ENCODE measurements at regions not wholly inside any gene's neighbourhood (a gene's known extent, or its start where the extent isn't known, plus 50 kb on each side); places are given as distances from the start of the nearest gene placed in this dataset.

DNA sequence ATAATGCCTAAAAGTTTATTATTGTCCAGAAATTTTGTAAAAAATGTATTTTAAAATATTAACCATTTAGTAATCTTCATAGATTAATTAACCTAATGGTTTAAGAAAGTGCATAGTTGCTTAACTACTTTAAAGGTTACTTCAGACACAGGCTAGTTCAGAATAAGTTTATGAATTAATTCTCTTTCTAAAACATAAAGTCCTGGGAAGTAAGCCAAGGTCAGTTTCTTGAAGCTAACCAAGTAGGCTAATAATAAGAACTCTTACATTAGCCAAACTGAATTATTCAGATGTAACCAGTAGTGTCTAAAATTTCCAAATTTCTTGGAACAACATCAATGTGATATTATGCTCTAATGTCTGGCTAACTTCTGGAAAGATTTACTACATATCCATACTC lies 790.4 kb downstream of the NCAM2 start:
- no peak for TF ChIP-seq SIN3A (IDR thresholded peaks at IDR 0.05; ENCODE audit: low read depth, low read length)
- TF ChIP-seq, protein P1, sequence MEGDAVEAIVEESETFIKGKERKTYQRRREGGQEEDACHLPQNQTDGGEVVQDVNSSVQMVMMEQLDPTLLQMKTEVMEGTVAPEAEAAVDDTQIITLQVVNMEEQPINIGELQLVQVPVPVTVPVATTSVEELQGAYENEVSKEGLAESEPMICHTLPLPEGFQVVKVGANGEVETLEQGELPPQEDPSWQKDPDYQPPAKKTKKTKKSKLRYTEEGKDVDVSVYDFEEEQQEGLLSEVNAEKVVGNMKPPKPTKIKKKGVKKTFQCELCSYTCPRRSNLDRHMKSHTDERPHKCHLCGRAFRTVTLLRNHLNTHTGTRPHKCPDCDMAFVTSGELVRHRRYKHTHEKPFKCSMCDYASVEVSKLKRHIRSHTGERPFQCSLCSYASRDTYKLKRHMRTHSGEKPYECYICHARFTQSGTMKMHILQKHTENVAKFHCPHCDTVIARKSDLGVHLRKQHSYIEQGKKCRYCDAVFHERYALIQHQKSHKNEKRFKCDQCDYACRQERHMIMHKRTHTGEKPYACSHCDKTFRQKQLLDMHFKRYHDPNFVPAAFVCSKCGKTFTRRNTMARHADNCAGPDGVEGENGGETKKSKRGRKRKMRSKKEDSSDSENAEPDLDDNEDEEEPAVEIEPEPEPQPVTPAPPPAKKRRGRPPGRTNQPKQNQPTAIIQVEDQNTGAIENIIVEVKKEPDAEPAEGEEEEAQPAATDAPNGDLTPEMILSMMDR (IDR thresholded peaks at IDR 0.05 in 2 of 3, conservative IDR thresholded peaks at IDR 0.05 in 1 of 3; ENCODE audit: control insufficient read depth in 2 of 3, extremely low read depth in 1 of 3, insufficient read depth in 1 of 3, low read depth in 3 of 3, low read length in 3 of 3), result no peak
- TF ChIP-seq SREBF1 (IDR thresholded peaks at IDR 0.05; ENCODE audit: low read length), result no peak
- TF ChIP-seq POLR2AphosphoS5 (IDR thresholded peaks at IDR 0.05; ENCODE audit: low read length), result no peak
- no peak for TF ChIP-seq NBN (IDR thresholded peaks at IDR 0.05)
